Activated CD8-positive, alpha-beta T cell treated with anti-CD3 and anti-CD28 coated beads for 36 hours (primary cell): ENCODE measurements at regions not wholly inside any gene's neighbourhood (a gene's known extent, or its start where the extent isn't known, plus 50 kb on each side); places are given as distances from the start of the nearest gene placed in this dataset.

Experiments
- ATAC-seq: fragments of 200-7000 bp; cut with Tn5 transposase; one replicate; pipeline ENCODE4 v1.10.0; 2021; ENCODE audit warnings: mild to moderate bottlenecking, moderate library complexity
- CTCF ChIA-PET: fragments of 350-600 bp; sonication (Branson Sonifier 250); formaldehyde crosslinking; loops from one replicate; lab custom pipeline; 2021; ENCODE audit warnings: antibody characterized with exemption; lab: Charles Lee
- POLR2A ChIA-PET: fragments of 350-600 bp; sonication (Branson Sonifier 250); formaldehyde crosslinking; loops from one replicate; lab custom pipeline; 2021; ENCODE audit warnings: antibody characterized with exemption; lab: Charles Lee
- DNase-seq: peaks from one replicate; pipeline ENCODE4 v3.0.0-alpha.2; 2020
- H3K27ac Mint-ChIP-seq: one replicate; pipeline ENCODE4 v1.8.0; 2021; ENCODE audit warnings: mild to moderate bottlenecking, mixed read lengths
- H3K27me3 Mint-ChIP-seq: one replicate; pipeline ENCODE4 v1.8.0; 2021; ENCODE audit warnings: mixed read lengths
- H3K36me3 Mint-ChIP-seq: one replicate; pipeline ENCODE4 v1.8.0; 2021; ENCODE audit warnings: low read depth, mixed read lengths
- H3K4me1 Mint-ChIP-seq: one replicate; pipeline ENCODE4 v1.8.0; 2021; ENCODE audit warnings: low read depth, mixed read lengths
- H3K4me3 Mint-ChIP-seq: one replicate; pipeline ENCODE4 v1.8.0; 2021; ENCODE audit warnings: mild to moderate bottlenecking, moderate library complexity, mixed read lengths
- H3K9me3 Mint-ChIP-seq: one replicate; pipeline ENCODE4 v1.8.0; 2021; ENCODE audit warnings: mixed read lengths
- intact Hi-C: fragments of 100-400 bp; cut with micrococcal nuclease; formaldehyde crosslinking; loops from one replicate; pipeline ENCODE4 v1.10.0; 2022
- TF ChIP-seq, protein P1 (sequence below): fragments of 200-600 bp; IDR thresholded peaks from one replicate; pipeline ENCODE4 v1.8.0; 2022; ENCODE audit warnings: antibody characterized with exemption, mild to moderate bottlenecking

DNA sequence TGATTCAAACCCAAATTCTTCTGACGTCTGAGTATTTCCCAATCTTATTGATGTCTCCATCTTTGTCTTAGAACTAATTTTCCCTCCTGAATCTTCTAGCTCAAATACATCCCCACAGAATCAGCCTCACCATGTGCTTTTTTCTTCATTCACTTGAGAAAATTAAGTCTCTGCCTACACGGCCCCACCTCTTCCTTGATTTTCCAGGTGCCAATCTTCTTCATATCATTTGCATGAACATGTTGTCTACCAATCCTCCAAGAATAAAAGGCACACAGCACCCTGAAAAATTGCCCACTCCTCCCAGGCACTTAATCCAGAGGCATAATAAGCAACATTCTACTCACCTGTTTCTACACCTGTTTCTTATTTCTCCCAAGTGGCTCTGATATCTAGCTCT is 408.1 kb upstream of the NBEA start:
- intact Hi-C loops: no loop called here
- Mint-ChIP-seq H3K27ac (no peak overlapping the region), H3K36me3 (no peaks in the 10 kb centered on the region), H3K27me3 (peaks cover 1% of the 10 kb centered on the region), H3K4me1 (no peaks in the 10 kb centered on the region), H3K9me3 (peaks cover 12% of the 10 kb centered on the region), H3K4me3 (no peak overlapping the region)
- ATAC-seq (no peak), DNase-seq (no peak)
- ChIA-PET CTCF (no interaction called here), POLR2A (no interaction called here)
- TF ChIP-seq, protein P1, sequence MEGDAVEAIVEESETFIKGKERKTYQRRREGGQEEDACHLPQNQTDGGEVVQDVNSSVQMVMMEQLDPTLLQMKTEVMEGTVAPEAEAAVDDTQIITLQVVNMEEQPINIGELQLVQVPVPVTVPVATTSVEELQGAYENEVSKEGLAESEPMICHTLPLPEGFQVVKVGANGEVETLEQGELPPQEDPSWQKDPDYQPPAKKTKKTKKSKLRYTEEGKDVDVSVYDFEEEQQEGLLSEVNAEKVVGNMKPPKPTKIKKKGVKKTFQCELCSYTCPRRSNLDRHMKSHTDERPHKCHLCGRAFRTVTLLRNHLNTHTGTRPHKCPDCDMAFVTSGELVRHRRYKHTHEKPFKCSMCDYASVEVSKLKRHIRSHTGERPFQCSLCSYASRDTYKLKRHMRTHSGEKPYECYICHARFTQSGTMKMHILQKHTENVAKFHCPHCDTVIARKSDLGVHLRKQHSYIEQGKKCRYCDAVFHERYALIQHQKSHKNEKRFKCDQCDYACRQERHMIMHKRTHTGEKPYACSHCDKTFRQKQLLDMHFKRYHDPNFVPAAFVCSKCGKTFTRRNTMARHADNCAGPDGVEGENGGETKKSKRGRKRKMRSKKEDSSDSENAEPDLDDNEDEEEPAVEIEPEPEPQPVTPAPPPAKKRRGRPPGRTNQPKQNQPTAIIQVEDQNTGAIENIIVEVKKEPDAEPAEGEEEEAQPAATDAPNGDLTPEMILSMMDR: no peak

DNA sequence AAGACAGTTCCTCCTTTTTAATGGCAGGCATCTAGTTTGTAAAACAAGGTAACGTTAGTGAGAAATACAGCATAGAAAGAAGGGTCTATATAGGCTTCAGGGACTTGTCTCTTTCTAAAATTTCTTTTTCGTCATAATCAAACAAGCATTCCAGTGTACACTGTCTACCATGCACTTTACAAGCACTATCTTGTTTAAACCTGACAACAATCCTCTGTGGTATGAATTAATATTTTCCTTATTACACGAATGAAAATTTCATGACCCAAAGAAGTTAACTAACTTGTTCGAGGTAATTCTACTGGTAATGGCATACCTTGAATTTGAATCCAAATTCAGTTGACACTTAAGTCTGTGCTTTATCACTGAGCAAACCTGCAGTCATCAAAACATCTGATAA is 399.7 kb upstream of the NBEA start:
- TF ChIP-seq, protein P1: no peak
- Mint-ChIP-seq H3K36me3 (no peaks in the 10 kb centered on the region), H3K27me3 (no peaks in the 10 kb centered on the region), H3K4me1 (no peaks in the 10 kb centered on the region), H3K4me3 (no peak overlapping the region), H3K9me3 (no peaks in the 10 kb centered on the region), H3K27ac (no peak overlapping the region)
- ATAC-seq: no peak
- intact Hi-C loops: no loop called here
- DNase-seq: no peak
- ChIA-PET POLR2A (no interaction called here), CTCF (no interaction called here)

DNA sequence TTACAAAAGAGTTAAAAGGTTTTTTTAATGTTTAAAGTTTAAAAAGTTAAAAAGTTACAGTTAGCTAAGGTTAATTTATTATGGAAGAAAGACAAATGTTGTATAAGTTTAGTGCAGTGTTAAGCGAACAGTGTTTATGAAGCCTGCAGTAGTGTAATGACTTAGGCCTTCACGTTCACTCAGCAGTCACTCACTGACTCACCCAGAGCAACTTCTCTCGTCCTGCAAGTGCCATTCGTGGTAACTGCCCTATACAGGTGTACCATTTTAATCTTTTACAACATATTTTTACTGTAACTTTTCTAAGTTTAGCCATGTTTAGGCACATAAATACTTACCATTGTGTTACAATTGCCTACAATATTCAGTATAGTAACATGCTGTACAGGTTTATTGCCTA is 398.2 kb upstream of the NBEA start:
- Mint-ChIP-seq H3K9me3 (no peaks in the 10 kb centered on the region), H3K4me3 (no peak overlapping the region), H3K4me1 (no peaks in the 10 kb centered on the region), H3K36me3 (no peaks in the 10 kb centered on the region), H3K27ac (no peak overlapping the region), H3K27me3 (no peaks in the 10 kb centered on the region)
- POLR2A ChIA-PET: no interaction called here
- intact Hi-C loops: no loop called here
- DNase-seq (no peak), ATAC-seq (no peak)
- TF ChIP-seq, protein P1: no peak
- CTCF ChIA-PET: no interaction called here

DNA sequence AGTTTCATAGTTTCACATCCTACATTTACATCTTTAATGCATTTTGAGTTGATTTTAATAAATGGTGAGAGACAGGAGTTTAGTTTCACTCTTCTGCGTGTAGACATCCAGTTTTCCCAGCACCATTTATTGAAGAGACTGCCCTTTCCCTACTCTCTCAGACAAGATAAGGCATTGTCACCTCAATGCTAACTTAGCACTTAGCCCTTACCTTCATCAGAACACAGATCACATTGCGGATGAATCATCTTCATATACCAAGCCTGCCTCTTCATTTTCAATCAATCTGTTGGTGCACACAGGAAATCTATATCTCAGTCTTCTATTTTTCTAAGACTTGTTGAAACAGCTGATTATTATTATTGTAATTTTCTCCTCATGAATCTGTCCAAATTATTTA is 396.6 kb upstream of the NBEA start:
- no peaks in the 10 kb centered on the region for H3K36me3 Mint-ChIP-seq
- no peaks in the 10 kb centered on the region for H3K27me3 Mint-ChIP-seq
- H3K4me1 Mint-ChIP-seq: no peaks in the 10 kb centered on the region
- intact Hi-C loops: no loop called here
- no peaks in the 10 kb centered on the region for H3K9me3 Mint-ChIP-seq
- ATAC-seq: no peak
- TF ChIP-seq, protein P1: no peak
- DNase-seq: no peak
- POLR2A ChIA-PET: no interaction called here
- H3K4me3 Mint-ChIP-seq: no peak overlapping the region
- no peak overlapping the region for H3K27ac Mint-ChIP-seq
- CTCF ChIA-PET: no interaction called here

DNA sequence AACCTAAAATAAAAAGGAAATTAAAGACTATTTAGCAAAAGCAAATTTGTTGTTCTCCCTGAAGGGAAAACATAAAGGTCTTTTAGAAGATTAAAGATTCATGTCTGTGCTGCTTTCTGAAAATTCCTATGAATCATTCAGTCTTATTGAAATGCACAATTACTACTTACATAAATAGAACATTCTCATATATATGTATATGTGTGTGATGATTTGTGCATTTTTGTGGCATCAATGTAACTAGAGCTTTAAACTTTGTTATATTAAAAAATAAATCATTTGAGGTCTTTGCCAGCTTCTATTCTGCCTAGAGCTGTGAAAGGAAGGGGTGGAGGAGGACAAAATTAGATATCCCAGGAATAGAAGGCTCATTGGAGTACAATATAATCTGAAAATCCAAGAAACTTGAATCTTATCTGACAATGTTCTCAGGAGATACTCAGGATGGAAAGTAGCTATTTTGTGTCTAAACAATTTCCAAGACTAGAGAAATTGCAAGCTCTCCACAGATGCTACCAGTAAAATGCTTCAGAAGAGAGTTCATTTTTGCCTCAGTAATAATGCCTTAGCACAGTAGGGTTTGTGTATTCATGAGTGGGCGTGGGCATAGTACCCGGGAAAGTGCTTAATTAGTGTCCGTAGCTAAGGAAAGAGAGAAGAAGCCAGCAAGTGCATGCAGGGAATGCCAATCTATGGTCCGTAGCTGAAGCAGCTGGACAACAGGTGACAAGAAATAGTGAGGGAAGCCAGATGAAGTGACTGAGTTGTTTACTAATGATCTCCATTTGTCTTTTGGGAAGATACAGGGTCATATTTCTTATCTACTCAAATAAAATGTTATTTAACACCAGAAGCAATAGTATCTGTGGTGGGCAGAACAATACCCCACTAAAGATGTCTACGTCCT is 395.5 kb upstream of the NBEA start:
- no peak for ATAC-seq
- Mint-ChIP-seq H3K27me3 (no peaks in the 10 kb centered on the region), H3K4me3 (no peak overlapping the region), H3K4me1 (no peaks in the 10 kb centered on the region), H3K27ac (no peak overlapping the region), H3K36me3 (no peaks in the 10 kb centered on the region), H3K9me3 (no peaks in the 10 kb centered on the region)
- no peak for DNase-seq
- ChIA-PET CTCF (no interaction called here), POLR2A (no interaction called here)
- TF ChIP-seq, protein P1: no peak
- intact Hi-C loops: no loop called here
